OCI-LY1 (cell line): ENCODE measurements at regions not wholly inside any gene's neighbourhood (a gene's known extent, or its start where the extent isn't known, plus 50 kb on each side); places are given as distances from the start of the nearest gene placed in this dataset.

Experiments used
- EZH2 ChIP-seq: fragments of 200-600 bp; sonication (generic), shearing (Covaris generic); IDR thresholded peaks from 2 replicates; pipeline ENCODE4 v1.8.0; 2017; ENCODE audit warnings: borderline replicate concordance, mixed run types, mild to moderate bottlenecking, antibody characterized with exemption, low read length, moderate library complexity, mixed read lengths
- TF ChIP-seq, protein P1 (sequence below): fragments of 200-600 bp; sonication (generic), shearing (Covaris generic); IDR thresholded peaks from 2 replicates; pipeline ENCODE4 v1.5.1; 2017; ENCODE audit warnings: mild to moderate bottlenecking, antibody characterized with exemption, low read length, moderate library complexity, mixed read lengths

DNA sequence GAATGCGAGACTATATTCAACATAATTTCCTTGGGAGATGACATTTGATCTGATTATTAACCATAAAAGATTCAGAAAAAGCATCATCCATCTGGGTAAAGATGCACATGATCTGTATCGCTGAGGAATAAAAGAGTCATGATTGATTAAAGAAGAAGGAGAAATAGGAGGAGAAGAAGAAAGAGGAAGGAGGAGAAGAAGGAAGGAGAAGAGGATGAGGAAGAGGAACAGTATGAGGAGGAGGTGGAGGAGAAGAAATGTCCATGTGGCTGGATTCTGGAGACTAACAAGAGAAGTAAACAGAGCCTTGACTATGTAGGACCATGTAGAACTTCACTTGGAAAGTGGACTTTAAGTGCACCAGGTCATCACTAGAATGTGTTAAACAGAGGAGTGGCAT lies 947.4 kb downstream of the LRFN5 start:
- TF ChIP-seq, protein P1, sequence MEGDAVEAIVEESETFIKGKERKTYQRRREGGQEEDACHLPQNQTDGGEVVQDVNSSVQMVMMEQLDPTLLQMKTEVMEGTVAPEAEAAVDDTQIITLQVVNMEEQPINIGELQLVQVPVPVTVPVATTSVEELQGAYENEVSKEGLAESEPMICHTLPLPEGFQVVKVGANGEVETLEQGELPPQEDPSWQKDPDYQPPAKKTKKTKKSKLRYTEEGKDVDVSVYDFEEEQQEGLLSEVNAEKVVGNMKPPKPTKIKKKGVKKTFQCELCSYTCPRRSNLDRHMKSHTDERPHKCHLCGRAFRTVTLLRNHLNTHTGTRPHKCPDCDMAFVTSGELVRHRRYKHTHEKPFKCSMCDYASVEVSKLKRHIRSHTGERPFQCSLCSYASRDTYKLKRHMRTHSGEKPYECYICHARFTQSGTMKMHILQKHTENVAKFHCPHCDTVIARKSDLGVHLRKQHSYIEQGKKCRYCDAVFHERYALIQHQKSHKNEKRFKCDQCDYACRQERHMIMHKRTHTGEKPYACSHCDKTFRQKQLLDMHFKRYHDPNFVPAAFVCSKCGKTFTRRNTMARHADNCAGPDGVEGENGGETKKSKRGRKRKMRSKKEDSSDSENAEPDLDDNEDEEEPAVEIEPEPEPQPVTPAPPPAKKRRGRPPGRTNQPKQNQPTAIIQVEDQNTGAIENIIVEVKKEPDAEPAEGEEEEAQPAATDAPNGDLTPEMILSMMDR, result no peak
- TF ChIP-seq EZH2, result no peak
